Heart right ventricle (tissue), 16 donors: ENCODE measurements at regions not wholly inside any gene's neighbourhood (a gene's known extent, or its start where the extent isn't known, plus 50 kb on each side); places are given as distances from the start of the nearest gene placed in this dataset.
"Not testable (repeated sequence)": the region's sequence is repeated elsewhere in the genome, so short reads cannot be mapped to it uniquely, and the experiment has no call there.

Experiments
- ATAC-seq, 8 donors: fragments of 200-7000 bp; cut with Tn5 transposase; one replicate each; pipeline ENCODE4 v1.9.1; 2020; ENCODE audit warnings: mild to moderate bottlenecking in 8 of 8, moderate library complexity in 8 of 8, moderate number of reproducible peaks in 1 of 8
- DNase-seq, 2 donors: peaks; one replicate each; pipeline ENCODE4 v3.0.0-alpha.2; 2020
- H3K27ac ChIP-seq, 10 donors: fragments of 200-600 bp; sonication (generic) in 2 of 10; one replicate each; pipeline versions ENCODE4 v1.5.0 to v1.8.0; 2020 to 2022; ENCODE audit warnings: mild to moderate bottlenecking in 3 of 10
- H3K27me3 ChIP-seq, 7 donors: fragments of 200-600 bp; one replicate each; pipeline ENCODE4 v1.8.0; 2021 to 2022; ENCODE audit warnings: mild to moderate bottlenecking in 2 of 7
- H3K36me3 ChIP-seq, 9 donors: fragments of 200-600 bp; sonication (generic) in 1 of 9; one replicate each; pipeline versions ENCODE4 v1.5.0 to v1.8.0; 2020 to 2022; ENCODE audit warnings: mild to moderate bottlenecking in 2 of 9
- H3K4me1 ChIP-seq, 9 donors: fragments of 200-600 bp; sonication (generic) in 1 of 9; one replicate each; pipeline versions ENCODE4 v1.5.0 to v1.8.0; 2020 to 2022; ENCODE audit warnings: mild to moderate bottlenecking in 4 of 9
- H3K4me3 ChIP-seq, 10 donors: fragments of 200-600 bp; sonication (generic) in 2 of 10; one replicate each; pipeline versions ENCODE4 v1.5.0 to v1.8.0; 2020 to 2022; ENCODE audit warnings: mild to moderate bottlenecking in 7 of 10, moderate library complexity in 2 of 10
- H3K9me3 ChIP-seq, 11 donors: fragments of 200-600 bp in 10 of 11; sonication (generic) in 2 of 11; one replicate each; pipeline versions ENCODE4 v1.5.0 to v1.8.0; 2013 to 2022; ENCODE audit warnings: mild to moderate bottlenecking in 2 of 11, control low read depth in 1 of 11, moderate library complexity in 1 of 11
- CTCF ChIP-seq, 9 donors: fragments of 200-600 bp; sonication (generic) in 2 of 9; IDR thresholded peaks; one replicate each; pipeline versions ENCODE4 v1.5.0 to v1.8.0; 2021 to 2022; ENCODE audit warnings: antibody characterized with exemption in 9 of 9, mild to moderate bottlenecking in 5 of 9, moderate library complexity in 1 of 9
- WGBS, 2 donors: extraction: QIAGEN DNeasy Blood & Tissue Kit; methylation state at CpG; one replicate each; pipeline ENCODE4 v1.1.7; 2013; ENCODE audit warnings: inconsistent platforms in 1 of 2; 5-methylcytosine and 5-hydroxymethylcytosine counted together
- intact Hi-C, 10 donors: fragments of 100-400 bp; cut with DNase I; formaldehyde crosslinking; loops; one replicate each; pipeline versions ENCODE4 v1.11.1 to v1.14.2; 2022
- donor health status: Arrhythmogenic right ventricular cardiomyopathy.
- donor health status: ischemic (EF 13 %, LVEDD 7.1; RV severe dilation, severe dysfunction).
- donor health status: healthy with polysubstance abuse.
- donor health status: DM: no; HTN: yes; CAD: no.
- donor health status: DM: no; HTN: no; CAD: no.
- donor health status: ischemic (EF 25% LVEDD 6.9; RV normal size, moderate dysfunction).
- donor health status: ischemic (EF 25% LVEDD 5.7; RV mildly dilated, moderate dysfunction).
- donor health status: healthy.
- donor health status: DM: yes; HTN: yes; CAD: no.
- donor health status: Ischemic cardiomyopathy.
- donor health status: ischemic (EF 35%, LVEDD 5.7; RV mildly dilated, moderate dysfunction).
- donor health status: nonischemic (EF 11% LVEDD 7.7; RV severe dilation, severe dysfunction).
- donor health status: DM: yes; HTN: yes; CAD: no.
- donor health status: PGD.
- donor health status: ischemic (EF 29% LVEDD 5.4; RV normal size, mild dysfunction).
- donor health status: nonischemic (EF 23%, LVEDD 6.1; RV moderate dilation, normal function).

GRCh38 chr11:87778357-87778756 is 396.9 kb downstream of the RAB38 start:
- intact Hi-C loops: loop anchor here in 1 of 10 donors (10.0 kb wide), 1 partner anchor 64 kb away; no protein-coding TSS in a partner anchor
- DNase-seq (no peak), ATAC-seq (no peak)
- Histone ChIP-seq H3K36me3 (no peaks in the 10 kb centered on the region), H3K27ac (no peak overlapping the region), H3K4me1 (peaks cover 0 to 5% (median 0%) of the 10 kb centered on the region in 9 donors), H3K4me3 (no peak overlapping the region), H3K9me3 (no peaks in the 10 kb centered on the region), H3K27me3 (no peaks in the 10 kb centered on the region)
- no peak for TF ChIP-seq CTCF (IDR thresholded peaks at IDR 0.05)
- 87 to 88% methylated on average over 2 of the region's 2 CpGs for WGBS, 2 donors

GRCh38 chr11:87775036-87775435 is 400.2 kb downstream of the RAB38 start:
- Histone ChIP-seq H3K27me3 (no peaks in the 10 kb centered on the region), H3K4me3 (no peak overlapping the region), H3K36me3 (no peaks in the 10 kb centered on the region), H3K4me1 (peaks cover 0 to 4% (median 0%) of the 10 kb centered on the region in 9 donors), H3K27ac (no peak overlapping the region), H3K9me3 (no peaks in the 10 kb centered on the region)
- WGBS, 2 donors: 14 to 15% methylated on average over 1 of the region's 1 CpG
- TF ChIP-seq CTCF (IDR thresholded peaks at IDR 0.05): no peak
- no peak for ATAC-seq
- intact Hi-C loops: loop anchor here in 1 of 10 donors (10.0 kb wide), 1 partner anchor 60 kb away; no protein-coding TSS in a partner anchor
- DNase-seq: no peak

GRCh38 chr11:87769661-87770060 is 405.6 kb downstream of the RAB38 start:
- Histone ChIP-seq H3K4me3 (no peak overlapping the region), H3K4me1 (no peaks in the 10 kb centered on the region), H3K27ac (no peak overlapping the region), H3K27me3 (peaks cover 0 to 3% (median 0%) of the 10 kb centered on the region in 7 donors), H3K36me3 (no peaks in the 10 kb centered on the region), H3K9me3 (no peaks in the 10 kb centered on the region)
- no peak for ATAC-seq
- 51 to 52% methylated on average over 3 of the region's 3 CpGs for WGBS, 2 donors
- no peak for TF ChIP-seq CTCF (IDR thresholded peaks at IDR 0.05)
- DNase-seq: no peak
- intact Hi-C loops: loop anchor here in 1 of 10 donors (10.0 kb wide), 1 partner anchor 55 kb away; no protein-coding TSS in a partner anchor

GRCh38 chr11:87767615-87768014 is 407.6 kb downstream of the RAB38 start:
- Histone ChIP-seq H3K36me3 (no peaks in the 10 kb centered on the region), H3K9me3 (no peaks in the 10 kb centered on the region), H3K27ac (no peak overlapping the region), H3K4me3 (no peak overlapping the region), H3K4me1 (no peaks in the 10 kb centered on the region), H3K27me3 (peaks cover 0 to 3% (median 0%) of the 10 kb centered on the region in 7 donors)
- 82 to 83% methylated on average over 4 of the region's 4 CpGs for WGBS, 2 donors
- intact Hi-C loops: no loop called here
- no peak for TF ChIP-seq CTCF (IDR thresholded peaks at IDR 0.05)
- no peak for DNase-seq
- ATAC-seq: no peak

- H3K36me3 ChIP-seq, ATAC-seq: not testable (repeated sequence)
Observed at GRCh38 chr11:87764075-87764474, 411.2 kb downstream of the RAB38 start.

More at GRCh38 chr11:87764075-87764474, 411.2 kb downstream of the RAB38 start:
- H3K27me3 ChIP-seq, H3K4me1 ChIP-seq, H3K4me3 ChIP-seq, intact Hi-C loops, H3K9me3 ChIP-seq, H3K27ac ChIP-seq, DNase-seq: not testable (repeated sequence)
- 68 to 74% methylated on average over 9 of the region's 9 CpGs for WGBS, 2 donors
